H9 (cell line): ENCODE measurements at regions not wholly inside any gene's neighbourhood (a gene's known extent, or its start where the extent isn't known, plus 50 kb on each side); places are given as distances from the start of the nearest gene placed in this dataset.

Experiments used
- DNase-seq: peaks from one replicate; pipeline ENCODE4 v3.0.0-alpha.2; 2017
- H2AFZ ChIP-seq: one replicate; pipeline ENCODE4 v1.6.1; 2013; ENCODE audit warnings: mild to moderate bottlenecking, low read length, control low read depth, moderate library complexity
- H2AK5ac ChIP-seq: 2 replicates; pipeline ENCODE4 v1.6.1; 2013; ENCODE audit warnings: low read length, control low read depth, mixed read lengths; ENCODE audit not compliant: insufficient read length
- H2BK120ac ChIP-seq: one replicate; pipeline ENCODE4 v1.6.1; 2013; ENCODE audit warnings: low read depth, mild to moderate bottlenecking, low read length, control low read depth, inconsistent platforms; ENCODE audit not compliant: poor library complexity, severe bottlenecking
- H2BK12ac ChIP-seq: 2 replicates; pipeline ENCODE4 v1.6.1; 2013; ENCODE audit warnings: low read length, control low read depth, mixed read lengths, low read depth; ENCODE audit not compliant: insufficient read length
- H2BK15ac ChIP-seq: 2 replicates; pipeline ENCODE4 v1.6.1; 2013; ENCODE audit warnings: low read depth, low read length, control low read depth
- H2BK20ac ChIP-seq: one replicate; pipeline ENCODE4 v1.6.1; 2013; ENCODE audit warnings: low read depth, mild to moderate bottlenecking, low read length, control low read depth, inconsistent platforms; ENCODE audit not compliant: poor library complexity, severe bottlenecking
- H2BK5ac ChIP-seq: 2 replicates; pipeline ENCODE4 v1.6.1; 2013; ENCODE audit warnings: low read length, control low read depth, mixed read lengths; ENCODE audit not compliant: insufficient read length
- H3K14ac ChIP-seq: 2 replicates; pipeline ENCODE4 v1.6.1; 2013; ENCODE audit warnings: low read length, control low read depth; ENCODE audit not compliant: insufficient read depth
- H3K18ac ChIP-seq: 2 replicates; pipeline ENCODE4 v1.6.1; 2013; ENCODE audit warnings: low read depth, mild to moderate bottlenecking, mixed read lengths, low read length, control low read depth; ENCODE audit not compliant: insufficient read length
- H3K23ac ChIP-seq: 2 replicates; pipeline ENCODE4 v1.6.1; 2013; ENCODE audit warnings: low read length, control low read depth, mixed read lengths, low read depth; ENCODE audit not compliant: insufficient read length
- H3K23me2 ChIP-seq: 2 replicates; pipeline ENCODE4 v1.6.1; 2013; ENCODE audit warnings: low read depth, mild to moderate bottlenecking, mixed read lengths, low read length, control low read depth; ENCODE audit not compliant: insufficient read length, poor library complexity, severe bottlenecking
- H3K27ac ChIP-seq: 2 replicates; pipeline ENCODE4 v1.5.1; 2013; ENCODE audit warnings: low read length, control low read depth, mixed read lengths, low read depth; ENCODE audit not compliant: insufficient read length
- H3K27me3 ChIP-seq: 2 replicates; pipeline ENCODE4 v1.6.1; 2013; ENCODE audit warnings: low read length, control low read depth, inconsistent platforms; ENCODE audit not compliant: insufficient read depth
- H3K4ac ChIP-seq: 2 replicates; pipeline ENCODE4 v1.6.1; 2013; ENCODE audit warnings: low read depth, mild to moderate bottlenecking, control low read depth, inconsistent platforms, low read length, moderate library complexity
- H3K4me1 ChIP-seq: 2 replicates; pipeline ENCODE4 v1.6.1; 2013; ENCODE audit warnings: low read length, control low read depth, inconsistent platforms; ENCODE audit not compliant: insufficient read depth
- H3K4me2 ChIP-seq: 2 replicates; pipeline ENCODE4 v1.6.1; 2013; ENCODE audit warnings: low read length, control low read depth, mixed read lengths; ENCODE audit not compliant: insufficient read length, insufficient read depth
- H3K56ac ChIP-seq: 2 replicates; pipeline ENCODE4 v1.6.1; 2013; ENCODE audit warnings: low read depth, mild to moderate bottlenecking, mixed read lengths, low read length, control low read depth; ENCODE audit not compliant: insufficient read length
- H3K79me1 ChIP-seq: 2 replicates; pipeline ENCODE4 v1.6.1; 2013; ENCODE audit warnings: low read depth, mild to moderate bottlenecking, moderate library complexity, low read length, control low read depth, inconsistent platforms; ENCODE audit not compliant: insufficient read depth, poor library complexity, severe bottlenecking
- H3K79me2 ChIP-seq: 2 replicates; pipeline ENCODE4 v1.6.1; 2013; ENCODE audit warnings: low read length, control low read depth, inconsistent platforms; ENCODE audit not compliant: insufficient read depth
- H3K9ac ChIP-seq: 2 replicates; pipeline ENCODE4 v1.6.1; 2013; ENCODE audit warnings: low read length, control low read depth, mixed read lengths; ENCODE audit not compliant: insufficient read length; ENCODE audit errors: extremely low read depth
- H3K9me3 ChIP-seq: one replicate; pipeline ENCODE4 v1.6.1; 2013; ENCODE audit warnings: low read depth, low read length, inconsistent platforms; ENCODE audit not compliant: control insufficient read depth
- H3T11ph ChIP-seq: one replicate; pipeline ENCODE4 v1.6.1; 2013; ENCODE audit warnings: mild to moderate bottlenecking, low read length, control low read depth, inconsistent platforms
- H4K20me1 ChIP-seq: one replicate; pipeline ENCODE4 v1.6.1; 2013; ENCODE audit not compliant: control insufficient read depth, insufficient read length, insufficient read depth
- H4K5ac ChIP-seq: 2 replicates; pipeline ENCODE4 v1.6.1; 2013; ENCODE audit warnings: low read depth, mild to moderate bottlenecking, mixed read lengths, low read length, control low read depth; ENCODE audit not compliant: insufficient read length
- H4K8ac ChIP-seq: replicated peaks from 2 replicates; pipeline ENCODE4 v1.6.1; 2013; ENCODE audit warnings: low read length, control low read depth, mixed read lengths, low read depth; ENCODE audit not compliant: insufficient read length
- H4K91ac ChIP-seq: 2 replicates; pipeline ENCODE4 v1.6.1; 2013; ENCODE audit warnings: low read depth, mild to moderate bottlenecking, moderate library complexity, mixed read lengths, low read length, control low read depth; ENCODE audit not compliant: insufficient read length
- H3K27ac Mint-ChIP-seq, 3 experiments: 2 replicates in 2 of 3; 3 replicates in 1 of 3; pipeline ENCODE4 v1.8.0; 2020 to 2021; ENCODE audit warnings: mixed read lengths in 3 of 3, mild to moderate bottlenecking in 1 of 3, moderate library complexity in 1 of 3
- H3K27me3 Mint-ChIP-seq: 2 replicates; pipeline ENCODE4 v1.8.0; 2021; ENCODE audit warnings: low read depth, mild to moderate bottlenecking, moderate library complexity, mixed read lengths
- H3K36me3 Mint-ChIP-seq, 3 experiments: 2 replicates in 2 of 3; 3 replicates in 1 of 3; pipeline ENCODE4 v1.8.0; 2020 to 2021; ENCODE audit warnings: low read depth in 3 of 3, mixed read lengths in 3 of 3; ENCODE audit not compliant: insufficient read depth in 1 of 3
- H3K4me1 Mint-ChIP-seq, 2 experiments: 2 replicates each; pipeline ENCODE4 v1.8.0; 2020; ENCODE audit warnings: mixed read lengths in 2 of 2
- H3K4me3 Mint-ChIP-seq, 2 experiments: 2 replicates in 1 of 2; 3 replicates in 1 of 2; pipeline ENCODE4 v1.8.0; 2020 to 2021; ENCODE audit warnings: mild to moderate bottlenecking in 2 of 2, mixed read lengths in 2 of 2, moderate library complexity in 1 of 2
- H3K9me3 Mint-ChIP-seq, 2 experiments: 2 replicates in 1 of 2; 3 replicates in 1 of 2; pipeline ENCODE4 v1.8.0; 2020; ENCODE audit warnings: mild to moderate bottlenecking in 2 of 2, mixed read lengths in 2 of 2, moderate library complexity in 1 of 2
- WGBS: extraction: QIAGEN DNeasy Blood & Tissue Kit; methylation state at CpG from one replicate; pipeline ENCODE4 v1.1.7; 2013; ENCODE audit warnings: missing lambda C conversion rate, low lambda C conversion rate, mixed read lengths; ENCODE audit not compliant: insufficient read length; ENCODE audit errors: extremely low coverage; 5-methylcytosine and 5-hydroxymethylcytosine counted together
- TF ChIP-seq, protein P1 (sequence below): fragments of 200-600 bp; sonication (generic); conservative IDR thresholded peaks from 3 replicates; pipeline ENCODE4 v1.8.0; 2021; ENCODE audit warnings: antibody characterized with exemption, mild to moderate bottlenecking

DNA sequence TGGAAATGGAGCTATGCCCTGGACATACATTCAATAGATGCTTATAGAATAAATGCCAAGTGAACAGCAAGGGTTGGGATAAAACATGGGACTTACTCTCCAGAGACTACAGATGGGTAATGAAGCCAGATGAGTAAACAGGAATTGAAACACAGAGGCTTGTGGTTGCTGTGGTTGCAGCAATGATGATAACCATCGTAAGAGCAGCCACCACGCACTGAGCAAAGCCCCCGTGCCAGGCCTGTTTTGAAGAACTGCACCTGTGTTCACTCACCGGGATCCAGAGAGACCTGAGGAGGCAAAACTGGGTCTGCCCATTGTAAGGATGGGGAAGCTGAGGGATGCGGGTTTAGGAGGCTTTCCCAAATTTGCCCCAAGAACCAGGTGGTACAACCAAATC lies 431.1 kb upstream of the CDH4 start:
- Histone ChIP-seq H3K18ac (no peak overlapping the region), H2BK12ac (no peak overlapping the region), H3T11ph (no peak overlapping the region), H3K79me1 (no peaks in the 10 kb centered on the region), H3K4me1 (no peaks in the 10 kb centered on the region), H3K23ac (no peak overlapping the region), H3K27me3 (no peaks in the 10 kb centered on the region; the same call in 1 of the 2 replicates), H2BK5ac (no peak overlapping the region), H3K9ac (no peak overlapping the region), H4K8ac (no peak overlapping the region), H2AFZ (no peak overlapping the region), H3K23me2 (no peaks in the 10 kb centered on the region), H2BK120ac (no peak overlapping the region), H3K4me2 (no peak overlapping the region), H2AK5ac (no peak overlapping the region), H3K14ac (no peak overlapping the region), H3K27ac (no peak overlapping the region), H4K91ac (no peak overlapping the region), H4K20me1 (no peaks in the 10 kb centered on the region), H3K9me3 (no peaks in the 10 kb centered on the region), H3K4ac (no peak overlapping the region), H4K5ac (no peak overlapping the region), H2BK15ac (no peak overlapping the region), H3K56ac (no peak overlapping the region), H3K79me2 (no peaks in the 10 kb centered on the region), H2BK20ac (no peak overlapping the region)
- Mint-ChIP-seq H3K9me3 (peaks cover 0 to 5% of the 10 kb centered on the region in 2 experiments; a peak in 3 of 5 replicates), H3K27me3 (peaks cover 31% of the 10 kb centered on the region), H3K4me3 (no peak overlapping the region), H3K4me1 (no peaks in the 10 kb centered on the region), H3K27ac (no peak overlapping the region), H3K36me3 (no peaks in the 10 kb centered on the region; a peak in 1 of 7 replicates)
- TF ChIP-seq, protein P1, sequence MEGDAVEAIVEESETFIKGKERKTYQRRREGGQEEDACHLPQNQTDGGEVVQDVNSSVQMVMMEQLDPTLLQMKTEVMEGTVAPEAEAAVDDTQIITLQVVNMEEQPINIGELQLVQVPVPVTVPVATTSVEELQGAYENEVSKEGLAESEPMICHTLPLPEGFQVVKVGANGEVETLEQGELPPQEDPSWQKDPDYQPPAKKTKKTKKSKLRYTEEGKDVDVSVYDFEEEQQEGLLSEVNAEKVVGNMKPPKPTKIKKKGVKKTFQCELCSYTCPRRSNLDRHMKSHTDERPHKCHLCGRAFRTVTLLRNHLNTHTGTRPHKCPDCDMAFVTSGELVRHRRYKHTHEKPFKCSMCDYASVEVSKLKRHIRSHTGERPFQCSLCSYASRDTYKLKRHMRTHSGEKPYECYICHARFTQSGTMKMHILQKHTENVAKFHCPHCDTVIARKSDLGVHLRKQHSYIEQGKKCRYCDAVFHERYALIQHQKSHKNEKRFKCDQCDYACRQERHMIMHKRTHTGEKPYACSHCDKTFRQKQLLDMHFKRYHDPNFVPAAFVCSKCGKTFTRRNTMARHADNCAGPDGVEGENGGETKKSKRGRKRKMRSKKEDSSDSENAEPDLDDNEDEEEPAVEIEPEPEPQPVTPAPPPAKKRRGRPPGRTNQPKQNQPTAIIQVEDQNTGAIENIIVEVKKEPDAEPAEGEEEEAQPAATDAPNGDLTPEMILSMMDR, result no peak
- DNase-seq, result no peak
- WGBS, result no CpG with 5 or more reads among the region's 5 CpGs
